HEK293T (cell line): ENCODE measurements at regions not wholly inside any gene's neighbourhood (a gene's known extent, or its start where the extent isn't known, plus 50 kb on each side); places are given as distances from the start of the nearest gene placed in this dataset.

Experiments used
- ARNT ChIP-seq: fragments of 450-650 bp; IDR thresholded peaks from 2 replicates; pipeline ENCODE4 v1.6.1; 2017; ENCODE audit warnings: mild to moderate bottlenecking
- BHLHE40 ChIP-seq: fragments of 450-650 bp; IDR thresholded peaks from 2 replicates; pipeline ENCODE4 v1.6.1; 2016; ENCODE audit warnings: mild to moderate bottlenecking, moderate library complexity, borderline replicate concordance
- ELF4 ChIP-seq: fragments of 450-650 bp; IDR thresholded peaks from 2 replicates; pipeline ENCODE4 v1.6.1; 2017; ENCODE audit warnings: antibody characterized with exemption
- LEF1 ChIP-seq: fragments of 450-650 bp; IDR thresholded peaks from 2 replicates; pipeline ENCODE4 v1.6.1; 2017; ENCODE audit warnings: mild to moderate bottlenecking, borderline replicate concordance
- TARDBP ChIP-seq: fragments of 450-650 bp; IDR thresholded peaks from 2 replicates; pipeline ENCODE4 v1.6.1; 2016

GRCh38 chr4:18842431-18842830 is 820.9 kb upstream of the LCORL start:
- TF ChIP-seq LEF1: no peak
- no peak for TF ChIP-seq TARDBP
- TF ChIP-seq ELF4: no peak
- no peak for TF ChIP-seq ARNT
- TF ChIP-seq BHLHE40: no peak
